Astrocyte (in vitro differentiated cells and primary cell): ENCODE measurements at regions not wholly inside any gene's neighbourhood (a gene's known extent, or its start where the extent isn't known, plus 50 kb on each side); places are given as distances from the start of the nearest gene placed in this dataset.
"Not testable (repeated sequence)": the region's sequence is repeated elsewhere in the genome, so short reads cannot be mapped to it uniquely, and the experiment has no call there.

Experiments used
- DNase-seq: peaks from one replicate; pipeline ENCODE4 v3.0.0-alpha.2; 2010; ENCODE audit warnings: low read depth
- FAIRE-seq: peaks from 2 replicates; lab custom pipeline; 2011; peaks lifted over from hg19 to GRCh38; lab: Jason Lieb, UNC
- H2AFZ ChIP-seq: 2 replicates; pipeline ENCODE4 v1.6.0; 2012; ENCODE audit warnings: low read depth, low read length, inconsistent platforms
- H3K27ac ChIP-seq: 2 replicates; pipeline ENCODE4 v1.5.1; 2011; ENCODE audit warnings: low read depth, low read length, inconsistent platforms
- H3K27me3 ChIP-seq: 2 replicates; pipeline ENCODE4 v1.6.0; 2011; ENCODE audit warnings: low read length, inconsistent platforms; ENCODE audit not compliant: insufficient read depth
- H3K36me3 ChIP-seq: 2 replicates; pipeline ENCODE4 v1.5.1; 2011; ENCODE audit warnings: low read length, inconsistent platforms; ENCODE audit not compliant: insufficient read depth
- H3K4me1 ChIP-seq: 2 replicates; pipeline ENCODE4 v1.5.1; 2011; ENCODE audit warnings: low read length, inconsistent platforms; ENCODE audit not compliant: insufficient read depth
- H3K4me2 ChIP-seq: 2 replicates; pipeline ENCODE4 v1.6.0; 2012; ENCODE audit warnings: low read length, inconsistent platforms
- H3K4me3 ChIP-seq: 2 replicates; pipeline ENCODE4 v1.5.1; 2011; ENCODE audit warnings: low read depth, mild to moderate bottlenecking, low read length, inconsistent platforms; ENCODE audit not compliant: insufficient read depth
- H3K79me2 ChIP-seq: 2 replicates; pipeline ENCODE4 v1.6.0; 2012; ENCODE audit warnings: mild to moderate bottlenecking, low read length, inconsistent platforms; ENCODE audit not compliant: insufficient read depth
- H3K9ac ChIP-seq: 2 replicates; pipeline ENCODE4 v1.6.0; 2012; ENCODE audit warnings: mild to moderate bottlenecking, low read length, inconsistent platforms
- H3K9me3 ChIP-seq: 2 replicates; pipeline ENCODE4 v1.5.1; 2012; ENCODE audit warnings: low read depth, mild to moderate bottlenecking, low read length, inconsistent platforms; ENCODE audit not compliant: insufficient read depth
- H4K20me1 ChIP-seq: 2 replicates; pipeline ENCODE4 v1.6.0; 2012; ENCODE audit warnings: low read length, inconsistent platforms; ENCODE audit not compliant: insufficient read depth
- H3K27ac Mint-ChIP-seq: one replicate; pipeline ENCODE4 v1.8.0; 2021; ENCODE audit warnings: mild to moderate bottlenecking, mixed read lengths; ENCODE audit not compliant: unreplicated experiment
- H3K27me3 Mint-ChIP-seq: one replicate; pipeline ENCODE4 v1.8.0; 2021; ENCODE audit warnings: low read depth, mixed read lengths; ENCODE audit not compliant: unreplicated experiment
- H3K36me3 Mint-ChIP-seq: one replicate; pipeline ENCODE4 v1.8.0; 2021; ENCODE audit warnings: low read depth, mixed read lengths; ENCODE audit not compliant: unreplicated experiment
- H3K4me1 Mint-ChIP-seq: one replicate; pipeline ENCODE4 v1.8.0; 2021; ENCODE audit warnings: low read depth, mixed read lengths; ENCODE audit not compliant: unreplicated experiment
- H3K4me3 Mint-ChIP-seq: one replicate; pipeline ENCODE4 v1.8.0; 2021; ENCODE audit warnings: mild to moderate bottlenecking, moderate library complexity, mixed read lengths; ENCODE audit not compliant: unreplicated experiment
- H3K9me3 Mint-ChIP-seq: one replicate; pipeline ENCODE4 v1.8.0; 2021; ENCODE audit warnings: mild to moderate bottlenecking, mixed read lengths; ENCODE audit not compliant: unreplicated experiment

DNA sequence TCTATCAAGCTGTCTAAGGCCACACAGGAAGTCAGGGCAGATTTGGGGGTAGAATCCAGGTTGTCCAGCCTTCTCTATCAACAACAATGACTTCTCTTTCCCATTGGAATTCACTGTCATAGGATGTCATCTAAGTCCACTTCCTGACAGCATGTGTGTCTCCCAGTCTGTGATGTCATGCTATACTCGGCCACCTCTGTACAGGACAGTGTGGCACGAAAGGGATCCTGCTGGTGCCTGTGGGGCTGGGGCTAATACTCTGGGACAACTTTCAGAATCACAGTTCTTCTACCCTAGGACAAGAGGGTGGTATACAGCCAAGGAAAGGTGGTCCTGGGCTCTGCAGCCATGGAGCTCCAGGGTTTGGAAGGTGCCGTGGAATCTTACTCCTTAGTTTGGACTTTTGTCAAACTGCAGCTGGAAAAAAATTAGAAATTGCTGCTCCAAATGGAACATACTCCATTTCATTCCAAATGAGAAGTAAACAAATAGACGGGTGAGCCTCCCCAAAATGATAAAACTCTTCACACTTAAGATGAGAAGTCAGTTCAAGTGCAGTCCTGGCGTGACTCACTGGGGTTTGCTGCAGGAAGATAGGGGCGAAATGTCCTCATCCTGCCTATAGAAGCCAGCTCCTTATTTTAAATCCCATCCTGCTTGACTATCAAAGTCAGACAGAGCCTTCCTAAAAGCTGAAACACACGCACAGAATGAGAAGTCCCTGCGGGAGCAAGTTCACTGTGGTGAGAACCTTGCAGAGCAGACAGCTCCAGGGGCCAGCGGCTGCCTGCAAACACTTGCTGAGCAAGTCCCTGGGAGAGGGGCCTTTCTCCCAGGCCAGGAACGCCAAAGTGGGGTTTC is 144.2 kb upstream of the PLGLB2 start:
- H3K27me3 ChIP-seq, H3K36me3 Mint-ChIP-seq, H3K4me2 ChIP-seq, H3K36me3 ChIP-seq, H3K27ac ChIP-seq, H3K4me3 ChIP-seq, H3K4me1 ChIP-seq, H3K9me3 Mint-ChIP-seq, H3K9ac ChIP-seq, H4K20me1 ChIP-seq, H3K9me3 ChIP-seq, H2AFZ ChIP-seq, H3K79me2 ChIP-seq, H3K4me3 Mint-ChIP-seq, H3K4me1 Mint-ChIP-seq, H3K27me3 Mint-ChIP-seq, FAIRE-seq, H3K27ac Mint-ChIP-seq: not testable (repeated sequence)
- peak; percentile 20 for DNase-seq

- H3K9ac ChIP-seq, H3K79me2 ChIP-seq, H3K4me2 ChIP-seq, H3K27ac ChIP-seq, H3K4me1 Mint-ChIP-seq, H2AFZ ChIP-seq, FAIRE-seq, H3K36me3 Mint-ChIP-seq, H3K27ac Mint-ChIP-seq, H3K36me3 ChIP-seq, H4K20me1 ChIP-seq, H3K9me3 Mint-ChIP-seq, DNase-seq, H3K4me3 Mint-ChIP-seq, H3K27me3 ChIP-seq, H3K9me3 ChIP-seq, H3K4me3 ChIP-seq, H3K4me1 ChIP-seq, H3K27me3 Mint-ChIP-seq: not testable (repeated sequence)
Measured at GRCh38 chr2:87604279-87604818, 143.5 kb upstream of the PLGLB2 start.

DNA sequence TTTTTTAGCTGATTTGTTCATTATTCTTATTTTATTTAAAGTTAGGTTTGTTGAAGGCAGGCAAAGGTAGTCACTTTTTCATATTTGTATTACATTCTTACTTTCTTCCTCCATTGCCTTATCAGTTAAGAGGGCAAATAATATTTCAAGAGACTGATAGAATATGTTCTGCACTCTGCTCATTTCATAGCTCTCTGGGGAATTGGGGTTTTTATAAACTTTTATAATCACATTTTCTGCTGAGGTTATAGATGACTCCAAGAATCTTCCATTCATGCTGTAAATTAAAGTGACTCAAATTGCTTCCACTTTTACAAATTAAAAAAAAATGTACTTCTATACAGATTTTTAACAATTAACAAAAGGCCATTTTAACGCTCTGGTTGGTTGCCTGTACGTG is 142.9 kb upstream of the PLGLB2 start:
- not testable (repeated sequence) for H3K4me1 Mint-ChIP-seq, H3K79me2 ChIP-seq, H3K4me1 ChIP-seq, H3K4me3 ChIP-seq, H3K27me3 ChIP-seq, H3K4me2 ChIP-seq, H3K27me3 Mint-ChIP-seq, H4K20me1 ChIP-seq, H3K9me3 ChIP-seq, H3K4me3 Mint-ChIP-seq, FAIRE-seq, H3K27ac ChIP-seq, DNase-seq, H3K9me3 Mint-ChIP-seq, H2AFZ ChIP-seq, H3K9ac ChIP-seq, H3K27ac Mint-ChIP-seq, H3K36me3 ChIP-seq, H3K36me3 Mint-ChIP-seq

DNA sequence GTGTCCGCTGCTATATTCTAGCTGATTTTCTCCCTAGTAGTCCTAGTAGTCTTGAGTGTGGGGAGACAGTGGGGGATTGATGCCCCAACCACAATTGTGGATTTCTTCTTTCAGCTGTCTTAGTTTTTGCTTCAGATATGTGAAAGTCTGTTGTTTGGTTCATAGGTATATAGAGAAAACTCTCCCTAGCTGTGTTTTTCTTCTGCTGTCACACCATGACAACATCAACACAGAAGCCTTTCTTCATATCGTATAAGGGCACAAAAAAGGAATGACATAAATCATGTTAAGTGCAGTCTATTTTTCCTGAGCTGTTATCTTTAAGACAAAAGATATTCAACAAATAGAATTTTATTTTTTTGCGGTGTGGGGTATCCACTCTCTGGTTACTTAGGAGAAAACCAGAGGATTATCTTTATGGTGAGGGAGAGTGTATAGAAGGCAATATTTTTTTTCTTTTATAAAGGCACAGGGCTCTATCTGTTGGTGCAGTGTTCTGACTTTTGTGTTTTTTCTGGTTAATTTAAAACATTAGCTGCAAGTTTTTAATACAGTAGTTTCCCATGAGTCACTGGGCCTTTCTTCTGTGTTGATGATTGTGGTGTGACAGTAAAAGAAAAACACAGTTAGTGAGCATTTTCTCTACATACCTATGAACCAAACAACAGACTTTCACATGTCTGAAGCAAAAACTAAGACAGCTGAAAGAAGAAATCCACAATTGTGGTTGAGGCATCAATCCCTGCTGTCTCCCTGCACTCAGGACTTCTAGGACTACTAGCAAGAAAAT is 139.3 kb upstream of the PLGLB2 start:
- not testable (repeated sequence) for H4K20me1 ChIP-seq, H3K4me2 ChIP-seq, H3K27ac ChIP-seq, H3K27me3 ChIP-seq, H2AFZ ChIP-seq, H3K4me1 Mint-ChIP-seq, H3K9me3 ChIP-seq, H3K36me3 Mint-ChIP-seq, H3K27ac Mint-ChIP-seq, H3K4me1 ChIP-seq, H3K9ac ChIP-seq, H3K27me3 Mint-ChIP-seq, H3K4me3 ChIP-seq, DNase-seq, FAIRE-seq, H3K9me3 Mint-ChIP-seq, H3K36me3 ChIP-seq, H3K79me2 ChIP-seq, H3K4me3 Mint-ChIP-seq

DNA sequence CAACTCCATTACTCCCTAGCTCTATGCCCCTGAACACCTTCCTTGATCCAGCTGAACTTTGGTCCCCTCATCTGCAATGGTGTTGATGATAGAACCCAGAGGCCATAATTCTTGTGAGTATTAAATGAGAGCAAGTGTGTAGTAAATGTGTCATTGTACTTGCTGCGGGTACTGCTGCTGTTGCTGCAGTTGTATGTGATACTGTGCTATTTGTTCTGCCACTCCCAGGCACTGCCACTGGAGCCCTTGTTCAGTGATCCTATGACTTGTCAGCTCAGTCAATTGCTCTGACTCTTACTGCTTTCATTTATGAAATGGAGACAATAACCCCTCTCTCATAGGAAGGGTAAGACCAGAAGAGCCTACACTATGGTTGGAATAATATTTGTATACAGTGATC is 136.9 kb upstream of the PLGLB2 start:
- not testable (repeated sequence) for H3K9ac ChIP-seq, DNase-seq, H3K27ac ChIP-seq, H3K4me1 Mint-ChIP-seq, H3K36me3 Mint-ChIP-seq, H4K20me1 ChIP-seq, H3K4me1 ChIP-seq, H3K4me2 ChIP-seq, H3K36me3 ChIP-seq, H3K27me3 Mint-ChIP-seq, FAIRE-seq, H3K4me3 Mint-ChIP-seq, H3K4me3 ChIP-seq, H3K27ac Mint-ChIP-seq, H3K9me3 Mint-ChIP-seq, H3K27me3 ChIP-seq, H3K79me2 ChIP-seq, H2AFZ ChIP-seq, H3K9me3 ChIP-seq
